PC-9 (cell line): ENCODE measurements at regions not wholly inside any gene's neighbourhood (a gene's known extent, or its start where the extent isn't known, plus 50 kb on each side); places are given as distances from the start of the nearest gene placed in this dataset.

Experiments
- BruUV-seq: library from RNA; stranded (reverse); fragments of 400-500 nt; replicated peaks from 2 replicates; lab custom pipeline; 2021; lab: Mats Ljungman, UMichigan
- CTCF ChIA-PET: fragments of 300-600 bp; sonication (Branson Sonifier 250); formaldehyde crosslinking; loops from one replicate; lab custom pipeline; 2022; ENCODE audit warnings: antibody characterized with exemption; lab: Charles Lee
- POLR2A ChIA-PET: fragments of 300-600 bp; sonication (Branson Sonifier 250); formaldehyde crosslinking; loops from one replicate; lab custom pipeline; 2022; ENCODE audit warnings: antibody characterized with exemption; ENCODE audit not compliant: unreplicated experiment; lab: Charles Lee
- DNase-seq, 2 experiments: peaks; one replicate each; pipeline versions ENCODE4 v3.0.0 to v3.0.0-alpha.2; 2015 to 2022; ENCODE audit warnings: mixed read lengths in 1 of 2
- H2AFZ ChIP-seq: fragments of 200-600 bp; sonication (generic); 2 replicates; pipeline ENCODE4 v1.8.1; 2017; ENCODE audit warnings: antibody characterized with exemption
- H3F3A ChIP-seq: fragments of 200-600 bp; sonication (generic); 2 replicates; pipeline ENCODE4 v1.8.1; 2017; ENCODE audit warnings: antibody characterized with exemption, mild to moderate bottlenecking, low read depth; ENCODE audit not compliant: insufficient read depth
- H3K27ac ChIP-seq: fragments of 200-600 bp; sonication (generic); 2 replicates; pipeline ENCODE4 v1.6.1; 2016; ENCODE audit warnings: mixed run types
- H3K27me3 ChIP-seq: fragments of 200-600 bp; sonication (generic); 2 replicates; pipeline ENCODE4 v1.6.1; 2016; ENCODE audit warnings: low read depth, mixed run types; ENCODE audit not compliant: insufficient read depth
- H3K36me3 ChIP-seq: fragments of 200-600 bp; sonication (generic); 2 replicates; pipeline ENCODE4 v1.6.1; 2016; ENCODE audit warnings: low read depth, mixed run types
- H3K4me1 ChIP-seq: fragments of 200-600 bp; sonication (generic); replicated peaks from 2 replicates; pipeline ENCODE4 v1.6.1; 2016; ENCODE audit warnings: mixed run types; ENCODE audit not compliant: insufficient read depth
- H3K4me2 ChIP-seq: fragments of 200-600 bp; sonication (generic); 2 replicates; pipeline ENCODE4 v1.6.1; 2017; ENCODE audit warnings: mixed run types
- H3K4me3 ChIP-seq: fragments of 200-600 bp; sonication (generic); 2 replicates; pipeline ENCODE4 v1.6.1; 2016; ENCODE audit warnings: mixed run types
- H3K79me2 ChIP-seq: fragments of 200-600 bp; sonication (generic); 2 replicates; pipeline ENCODE4 v1.6.1; 2017; ENCODE audit warnings: low read depth, mixed run types
- H3K9me2 ChIP-seq: fragments of 200-600 bp; sonication (generic); 2 replicates; pipeline ENCODE4 v1.8.1; 2017; ENCODE audit warnings: mild to moderate bottlenecking; ENCODE audit not compliant: insufficient read depth
- H3K9me3 ChIP-seq: fragments of 200-600 bp; sonication (generic); 2 replicates; pipeline ENCODE4 v1.8.1; 2016; ENCODE audit warnings: low read depth; ENCODE audit not compliant: insufficient read depth
- H4K20me1 ChIP-seq: fragments of 200-600 bp; sonication (generic); 2 replicates; pipeline ENCODE4 v1.8.1; 2017; ENCODE audit not compliant: insufficient read depth
- EZH2 ChIP-seq: fragments of 200-600 bp; sonication (generic); IDR thresholded peaks from 2 replicates; pipeline ENCODE4 v1.8.0; 2017; ENCODE audit warnings: antibody characterized with exemption, low read depth
- intact Hi-C: fragments of 100-400 bp; cut with micrococcal nuclease; formaldehyde crosslinking; loops from one replicate; pipeline ENCODE4 v1.10.0; 2022; ENCODE audit not compliant: unreplicated experiment
- TF ChIP-seq, protein P1 (sequence below): fragments of 200-600 bp; sonication (generic); conservative IDR thresholded peaks from 2 replicates; pipeline ENCODE4 v1.6.1; 2017; ENCODE audit warnings: mixed run types, antibody characterized with exemption, mild to moderate bottlenecking, moderate library complexity

- intact Hi-C loops = loop anchor here (1.0 to 2.0 kb wide), 3 partner anchors 44 to 560 kb away; partner anchors contain the start of gene ANKMY2
- CTCF ChIA-PET = interaction anchor here (1.2 to 1.4 kb wide), 2 partner anchors 14 to 480 kb away, joined by 4 to 5 read pairs; no protein-coding TSS in a partner anchor
- POLR2A ChIA-PET = interaction anchor here (0.6 kb wide), 4 partner anchors 68 to 1293 kb away, joined by 3 to 4 read pairs (median 3); partner anchors contain the start of gene CRPPA
- TF ChIP-seq EZH2 = no peak
- TF ChIP-seq, protein P1, sequence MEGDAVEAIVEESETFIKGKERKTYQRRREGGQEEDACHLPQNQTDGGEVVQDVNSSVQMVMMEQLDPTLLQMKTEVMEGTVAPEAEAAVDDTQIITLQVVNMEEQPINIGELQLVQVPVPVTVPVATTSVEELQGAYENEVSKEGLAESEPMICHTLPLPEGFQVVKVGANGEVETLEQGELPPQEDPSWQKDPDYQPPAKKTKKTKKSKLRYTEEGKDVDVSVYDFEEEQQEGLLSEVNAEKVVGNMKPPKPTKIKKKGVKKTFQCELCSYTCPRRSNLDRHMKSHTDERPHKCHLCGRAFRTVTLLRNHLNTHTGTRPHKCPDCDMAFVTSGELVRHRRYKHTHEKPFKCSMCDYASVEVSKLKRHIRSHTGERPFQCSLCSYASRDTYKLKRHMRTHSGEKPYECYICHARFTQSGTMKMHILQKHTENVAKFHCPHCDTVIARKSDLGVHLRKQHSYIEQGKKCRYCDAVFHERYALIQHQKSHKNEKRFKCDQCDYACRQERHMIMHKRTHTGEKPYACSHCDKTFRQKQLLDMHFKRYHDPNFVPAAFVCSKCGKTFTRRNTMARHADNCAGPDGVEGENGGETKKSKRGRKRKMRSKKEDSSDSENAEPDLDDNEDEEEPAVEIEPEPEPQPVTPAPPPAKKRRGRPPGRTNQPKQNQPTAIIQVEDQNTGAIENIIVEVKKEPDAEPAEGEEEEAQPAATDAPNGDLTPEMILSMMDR = no peak
- H3F3A ChIP-seq = no peaks in the 10 kb centered on the region
- H3K79me2 ChIP-seq = no peaks in the 10 kb centered on the region
- no peaks in the 10 kb centered on the region for H3K27me3 ChIP-seq
- no peaks in the 10 kb centered on the region for H3K36me3 ChIP-seq
- no TSS peak for BruUV-seq
- no peak overlapping the region for H3K4me3 ChIP-seq
- no peak overlapping the region for H3K4me2 ChIP-seq
- H3K27ac ChIP-seq = no peak overlapping the region
- no peak for DNase-seq
- H4K20me1 ChIP-seq = no peaks in the 10 kb centered on the region
- no peaks in the 10 kb centered on the region for H3K9me3 ChIP-seq
- H3K9me2 ChIP-seq = 0 out of 2 replicates have a peak, but pooled peaks cover 4% of the 10 kb centered on the region
- H2AFZ ChIP-seq = no peak overlapping the region
- peaks cover 15% of the 10 kb centered on the region for H3K4me1 ChIP-seq
These were observed 336.5 kb downstream of the CRPPA start for GRCh38 chr7:16084875-16085274.

DNA sequence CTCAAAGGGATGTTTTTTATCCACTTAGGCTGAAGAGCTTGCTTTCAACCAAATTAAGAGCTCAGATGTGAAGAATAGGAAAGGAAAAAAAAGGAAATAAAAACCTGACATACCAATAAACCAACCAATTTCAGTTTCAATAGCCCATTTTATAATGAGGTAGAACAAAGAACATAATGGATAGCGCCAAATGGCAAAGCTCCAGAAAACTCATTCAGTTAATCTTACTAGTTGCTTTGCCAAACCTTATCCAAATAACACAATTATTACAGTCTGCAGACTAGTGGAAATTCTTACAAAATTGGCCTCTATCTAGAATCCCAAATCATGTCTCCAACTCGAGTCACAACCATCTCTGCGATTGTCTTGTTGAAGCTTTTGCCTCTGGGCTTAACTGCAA is 337.0 kb downstream of the CRPPA start:
- POLR2A ChIA-PET = interaction anchor here (0.6 to 0.9 kb wide), 6 partner anchors 16 to 1293 kb away, joined by 3 to 10 read pairs (median 4); partner anchors contain the start of gene CRPPA
- H4K20me1 ChIP-seq = no peaks in the 10 kb centered on the region
- intact Hi-C loops = loop anchor here (1.0 to 2.0 kb wide), 3 partner anchors 45 to 560 kb away; partner anchors contain the start of gene ANKMY2
- no peaks in the 10 kb centered on the region for H3K36me3 ChIP-seq
- H3K4me2 ChIP-seq = 0 out of 2 replicates have a peak overlapping the region, but pooled peaks have one; percentile 0
- no peak for TF ChIP-seq EZH2
- TF ChIP-seq, protein P1 = no peak
- no peak overlapping the region for H2AFZ ChIP-seq
- CTCF ChIA-PET = interaction anchor here (0.7 to 1.4 kb wide), 3 partner anchors 14 to 480 kb away, joined by 4 to 5 read pairs (median 4); no protein-coding TSS in a partner anchor
- H3K27ac ChIP-seq = peak overlapping the region; percentile 3; the same call in 1 of the 2 replicates
- H3K27me3 ChIP-seq = no peaks in the 10 kb centered on the region
- no TSS peak for BruUV-seq
- H3K4me3 ChIP-seq = no peak overlapping the region
- H3F3A ChIP-seq = no peaks in the 10 kb centered on the region
- 0 out of 2 replicates have a peak, but pooled peaks cover 4% of the 10 kb centered on the region for H3K9me2 ChIP-seq
- peaks cover 15% of the 10 kb centered on the region for H3K4me1 ChIP-seq
- DNase-seq = no peak
- no peaks in the 10 kb centered on the region for H3K79me2 ChIP-seq
- H3K9me3 ChIP-seq = no peaks in the 10 kb centered on the region

- no peaks in the 10 kb centered on the region for H3K36me3 ChIP-seq
- CTCF ChIA-PET = interaction anchor here (0.7 to 1.4 kb wide), 3 partner anchors 15 to 481 kb away, joined by 4 to 5 read pairs (median 4); no protein-coding TSS in a partner anchor
- no TSS peak for BruUV-seq
- no peak overlapping the region for H2AFZ ChIP-seq
- TF ChIP-seq, protein P1 = no peak
- no peak for TF ChIP-seq EZH2
- H3K4me1 ChIP-seq = peaks cover 15% of the 10 kb centered on the region
- H3F3A ChIP-seq = no peaks in the 10 kb centered on the region
- 0 out of 2 replicates have a peak overlapping the region, but pooled peaks have one; percentile 0 for H3K4me2 ChIP-seq
- no peaks in the 10 kb centered on the region for H4K20me1 ChIP-seq
- no peak overlapping the region for H3K4me3 ChIP-seq
- intact Hi-C loops = loop anchor here (1.0 to 2.0 kb wide), 3 partner anchors 45 to 561 kb away; partner anchors contain the start of gene ANKMY2
- H3K27me3 ChIP-seq = no peaks in the 10 kb centered on the region
- no peaks in the 10 kb centered on the region for H3K79me2 ChIP-seq
- DNase-seq = peak in 1 of 2 experiments; percentile 81
- 0 out of 2 replicates have a peak, but pooled peaks cover 4% of the 10 kb centered on the region for H3K9me2 ChIP-seq
- H3K9me3 ChIP-seq = no peaks in the 10 kb centered on the region
- POLR2A ChIA-PET = interaction anchor here (0.7 to 0.9 kb wide), 3 partner anchors 16 to 878 kb away, joined by 5 to 10 read pairs (median 7); no protein-coding TSS in a partner anchor
- peak overlapping the region; percentile 3; the same call in 1 of the 2 replicates for H3K27ac ChIP-seq
These were observed 337.4 kb downstream of the CRPPA start for GRCh38 chr7:16083931-16084330.
